ENCODE measurements at regions not wholly inside any gene's neighbourhood (a gene's known extent, or its start where the extent isn't known, plus 50 kb on each side); places are given as distances from the start of the nearest gene placed in this dataset.
"Not testable (repeated sequence)": the region's sequence is repeated elsewhere in the genome, so short reads cannot be mapped to it uniquely, and the experiment has no call there.

- no peak for ATAC-seq (ENCODE audit: insufficient read depth, low read depth)
- H3K4me2 ChIP-seq (ENCODE audit: insufficient read depth, low read length) = no peak overlapping the region
Observed at GRCh38 chr2:75892490-75892889, 181.8 kb upstream of the GCFC2 start.

GRCh38 chr2:75882530-75882929 lies 171.8 kb upstream of the GCFC2 start:
- H2AFZ ChIP-seq (ENCODE audit: low read depth, low read length) = no peak overlapping the region
- H4K20me1 ChIP-seq (ENCODE audit: insufficient read depth, low read length) = no peaks in the 10 kb centered on the region
- H3K27me3 ChIP-seq (ENCODE audit: insufficient read depth, low read length, poor library complexity) = no peaks in the 10 kb centered on the region
- no peak overlapping the region for H3K4me2 ChIP-seq (ENCODE audit: insufficient read depth, low read length)
- no peak overlapping the region for H3K9ac ChIP-seq (ENCODE audit: low read depth, low read length)
- no peaks in the 10 kb centered on the region for H3K36me3 ChIP-seq (ENCODE audit: insufficient read depth, low read length)
- H3K79me2 ChIP-seq (ENCODE audit: insufficient read depth, low read length) = no peaks in the 10 kb centered on the region
- TF ChIP-seq EZH2 (IDR thresholded peaks at IDR 0.05; ENCODE audit: borderline replicate concordance, low read depth, low read length, severe bottlenecking) (no peak), CTCF (IDR thresholded peaks at IDR 0.05; ENCODE audit: borderline replicate concordance, extremely low read depth, low read length, poor library complexity, severe bottlenecking) (no peak)
- ATAC-seq (ENCODE audit: insufficient read depth, low read depth) (no peak), DNase-seq (no peak)
- no peaks in the 10 kb centered on the region for H3K4me1 ChIP-seq (ENCODE audit: insufficient read depth, low read length)
- no peak overlapping the region for H3K4me3 ChIP-seq (ENCODE audit: low read depth in 1 of 2, low read length in 2 of 2)
- no peak overlapping the region for H3K27ac ChIP-seq (ENCODE audit: low read length)
- no peaks in the 10 kb centered on the region for H3K9me3 ChIP-seq (ENCODE audit: insufficient read depth, low read length, severe bottlenecking)

More at GRCh38 chr2:75892490-75892889, 181.8 kb upstream of the GCFC2 start:
- TF ChIP-seq EZH2 (IDR thresholded peaks at IDR 0.05; ENCODE audit: borderline replicate concordance, low read depth, low read length, severe bottlenecking) (no peak), CTCF (IDR thresholded peaks at IDR 0.05; ENCODE audit: borderline replicate concordance, extremely low read depth, low read length, poor library complexity, severe bottlenecking) (no peak)
- Histone ChIP-seq H3K36me3 (ENCODE audit: insufficient read depth, low read length) (no peaks in the 10 kb centered on the region), H4K20me1 (ENCODE audit: insufficient read depth, low read length) (no peaks in the 10 kb centered on the region), H3K27me3 (ENCODE audit: insufficient read depth, low read length, poor library complexity) (no peaks in the 10 kb centered on the region), H3K4me3 (ENCODE audit: low read depth in 1 of 2, low read length in 2 of 2) (no peak overlapping the region), H3K9me3 (ENCODE audit: insufficient read depth, low read length, severe bottlenecking) (no peaks in the 10 kb centered on the region), H3K9ac (ENCODE audit: low read depth, low read length) (no peak overlapping the region), H3K4me1 (ENCODE audit: insufficient read depth, low read length) (no peaks in the 10 kb centered on the region), H3K27ac (ENCODE audit: low read length) (no peak overlapping the region), H2AFZ (ENCODE audit: low read depth, low read length) (no peak overlapping the region), H3K79me2 (ENCODE audit: insufficient read depth, low read length) (no peaks in the 10 kb centered on the region)
- DNase-seq = no peak

- not testable (repeated sequence) for ATAC-seq (ENCODE audit: insufficient read depth, low read depth); H3K36me3 ChIP-seq (ENCODE audit: insufficient read depth, low read length); H3K79me2 ChIP-seq (ENCODE audit: insufficient read depth, low read length); H3K9ac ChIP-seq (ENCODE audit: low read depth, low read length); H3K9me3 ChIP-seq (ENCODE audit: insufficient read depth, low read length, severe bottlenecking); H3K4me2 ChIP-seq (ENCODE audit: insufficient read depth, low read length); H3K27me3 ChIP-seq (ENCODE audit: insufficient read depth, low read length, poor library complexity); H3K4me1 ChIP-seq (ENCODE audit: insufficient read depth, low read length); H3K4me3 ChIP-seq (ENCODE audit: low read depth in 1 of 2, low read length in 2 of 2); DNase-seq; H3K27ac ChIP-seq (ENCODE audit: low read length); H2AFZ ChIP-seq (ENCODE audit: low read depth, low read length); H4K20me1 ChIP-seq (ENCODE audit: insufficient read depth, low read length)
Observed at GRCh38 chr2:75875606-75876005, 164.9 kb upstream of the GCFC2 start.

- H3K4me1 ChIP-seq (ENCODE audit: insufficient read depth, low read length); H4K20me1 ChIP-seq (ENCODE audit: insufficient read depth, low read length); H3K4me3 ChIP-seq (ENCODE audit: low read depth in 1 of 2, low read length in 2 of 2); H3K9me3 ChIP-seq (ENCODE audit: insufficient read depth, low read length, severe bottlenecking); H3K4me2 ChIP-seq (ENCODE audit: insufficient read depth, low read length); H3K27ac ChIP-seq (ENCODE audit: low read length); H3K36me3 ChIP-seq (ENCODE audit: insufficient read depth, low read length); H3K27me3 ChIP-seq (ENCODE audit: insufficient read depth, low read length, poor library complexity); H2AFZ ChIP-seq (ENCODE audit: low read depth, low read length); ATAC-seq (ENCODE audit: insufficient read depth, low read depth); DNase-seq; H3K79me2 ChIP-seq (ENCODE audit: insufficient read depth, low read length); H3K9ac ChIP-seq (ENCODE audit: low read depth, low read length): not testable (repeated sequence)
Observed at GRCh38 chr2:75871762-75872614, 161.3 kb upstream of the GCFC2 start.
